Mononuclear cell (primary cell): ENCODE measurements at regions not wholly inside any gene's neighbourhood (a gene's known extent, or its start where the extent isn't known, plus 50 kb on each side); places are given as distances from the start of the nearest gene placed in this dataset.

ENCODE experiments used
- H3K27me3 ChIP-seq: 2 replicates; pipeline ENCODE4 v1.6.0; 2011; ENCODE audit warnings: low read length, control low read depth; ENCODE audit not compliant: insufficient read depth
- H3K4me1 ChIP-seq: 2 replicates; pipeline ENCODE4 v1.5.1; 2011; ENCODE audit warnings: mild to moderate bottlenecking, low read length, control low read depth; ENCODE audit not compliant: insufficient read depth
- H3K4me3 ChIP-seq: 2 replicates; pipeline ENCODE4 v1.5.1; 2011; ENCODE audit warnings: mild to moderate bottlenecking, low read length, moderate library complexity
- H3K9me3 ChIP-seq: 2 replicates; pipeline ENCODE4 v1.5.1; 2011; ENCODE audit warnings: low read depth, mild to moderate bottlenecking, control low read depth, low read length

DNA sequence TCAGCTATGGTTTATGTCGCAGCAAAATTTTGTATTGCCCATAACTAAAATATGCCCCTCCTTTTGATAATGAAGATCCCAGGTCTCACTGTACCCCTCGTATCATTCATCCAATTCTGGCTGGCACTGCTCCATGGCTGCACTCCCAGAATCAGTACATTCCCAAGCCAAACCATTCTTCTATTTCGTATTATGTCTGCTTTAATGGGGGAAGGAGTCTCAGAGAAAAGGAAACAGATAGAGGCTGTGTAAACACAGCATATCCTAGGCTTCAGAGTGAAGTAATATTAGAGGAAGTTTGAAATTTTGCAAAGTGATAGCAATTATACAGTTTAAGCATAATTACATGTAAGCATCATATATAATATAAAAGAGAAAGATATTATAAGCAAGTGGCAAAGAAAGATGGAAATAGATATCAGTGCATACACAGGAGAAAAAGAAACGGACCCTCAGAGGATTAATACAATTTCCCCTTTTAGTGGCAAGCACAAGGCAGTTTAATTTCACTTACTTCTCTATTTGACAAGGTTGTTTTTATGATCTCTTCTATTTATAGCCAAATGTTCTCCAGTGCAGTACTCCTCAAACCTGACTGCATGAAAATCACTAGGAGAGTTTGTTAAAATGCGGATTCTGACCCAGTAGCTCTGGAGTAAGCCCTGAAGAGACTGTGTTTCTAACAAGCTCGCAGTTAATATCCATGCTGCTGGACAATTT lies 56.5 kb upstream of the TENT5A start:
- Histone ChIP-seq H3K4me1 (peaks cover 51% of the 10 kb centered on the region), H3K27me3 (no peaks in the 10 kb centered on the region), H3K4me3 (no peak overlapping the region), H3K9me3 (no peaks in the 10 kb centered on the region)

GRCh38 chr6:81806793-81807565 lies 54.5 kb upstream of the TENT5A start:
- no peaks in the 10 kb centered on the region for H3K27me3 ChIP-seq
- peaks cover 33% of the 10 kb centered on the region for H3K4me1 ChIP-seq
- no peaks in the 10 kb centered on the region for H3K9me3 ChIP-seq
- H3K4me3 ChIP-seq, result no peak overlapping the region

- H3K27me3 ChIP-seq, result no peaks in the 10 kb centered on the region
- H3K9me3 ChIP-seq, result no peaks in the 10 kb centered on the region
- H3K4me3 ChIP-seq, result no peak overlapping the region
- peaks cover 6% of the 10 kb centered on the region for H3K4me1 ChIP-seq
Observed at GRCh38 chr6:81802356-81802755, 49.9 kb upstream of the TENT5A start.
